Activated CD4-positive, CD25-positive, alpha-beta regulatory T cell treated with anti-CD3 and anti-CD28 coated beads, Interleukin-2, amount 50 U/mL, for 16 hours (primary cell): ENCODE measurements at regions not wholly inside any gene's neighbourhood (a gene's known extent, or its start where the extent isn't known, plus 50 kb on each side); places are given as distances from the start of the nearest gene placed in this dataset.
"Not testable (repeated sequence)": the region's sequence is repeated elsewhere in the genome, so short reads cannot be mapped to it uniquely, and the experiment has no call there.

Experiments
- DNase-seq: peaks from one replicate; pipeline ENCODE4 v3.0.0-alpha.2; 2020; ENCODE audit warnings: low read depth, low spot score

DNA sequence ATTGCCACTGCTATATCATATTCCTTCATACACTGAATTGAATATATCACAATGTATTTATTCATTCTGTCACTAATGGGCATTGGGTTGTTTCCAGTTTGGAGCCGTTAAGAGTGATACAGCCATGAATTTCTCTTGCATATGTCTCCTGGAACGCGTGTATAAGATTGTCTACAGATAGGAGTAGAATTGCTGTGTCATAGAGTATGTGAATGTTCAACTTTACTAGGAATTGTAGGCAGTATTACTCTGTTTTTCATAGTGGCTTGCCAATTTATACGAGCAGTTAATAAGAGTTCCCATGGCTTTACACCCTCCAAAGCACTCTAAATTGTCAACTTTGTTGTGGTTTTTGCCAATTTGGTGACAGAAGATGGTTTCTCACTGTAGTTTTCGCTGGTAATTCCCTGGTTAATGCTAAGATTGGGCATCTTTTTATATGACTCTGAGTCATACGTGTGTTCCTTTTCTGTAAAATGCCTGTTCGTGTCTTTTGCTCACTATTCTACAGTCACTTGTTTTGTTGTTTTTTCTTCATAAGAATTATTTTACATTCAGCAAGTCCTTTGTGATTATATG is 136.1 kb upstream of the LIPC start:
- DNase-seq = no peak

DNA sequence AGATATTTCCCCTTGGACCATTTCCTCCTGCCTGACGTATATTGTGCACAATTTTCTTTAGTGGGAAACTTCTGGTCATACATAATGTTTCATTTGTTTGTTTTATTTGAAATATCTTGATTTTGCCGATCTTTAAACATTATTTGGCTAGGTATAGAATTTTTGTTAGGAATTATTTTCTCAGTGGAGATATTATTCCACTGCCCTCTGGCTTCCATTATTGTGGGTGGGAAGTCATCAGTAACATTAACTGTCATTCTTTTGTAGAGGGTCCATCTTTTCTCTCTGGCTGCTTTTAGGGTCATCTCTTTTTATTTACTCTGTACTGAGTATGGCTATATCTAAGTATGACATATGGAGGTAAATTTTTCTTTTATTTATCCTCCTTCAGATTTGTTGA is 135.5 kb upstream of the LIPC start:
- no peak for DNase-seq

DNA sequence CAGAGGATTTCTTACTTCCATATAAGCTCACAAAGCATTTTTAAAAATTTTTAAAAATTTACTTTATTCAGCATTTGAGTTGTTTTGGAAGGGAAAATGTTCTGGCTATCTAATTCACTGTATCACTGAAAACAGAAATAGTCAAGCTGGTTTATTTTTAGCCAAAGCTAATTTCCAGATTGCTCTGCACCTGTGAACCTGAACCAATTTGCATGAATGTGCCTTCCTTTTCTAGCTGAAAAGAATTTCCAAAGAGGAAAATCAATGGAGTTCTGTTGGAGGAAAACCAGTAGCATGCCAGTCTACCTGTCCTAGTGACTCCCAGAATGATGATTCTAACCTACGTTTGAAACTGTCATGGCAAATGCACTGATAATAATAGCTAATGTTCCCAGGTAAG is 134.2 kb upstream of the LIPC start:
- no peak for DNase-seq

DNA sequence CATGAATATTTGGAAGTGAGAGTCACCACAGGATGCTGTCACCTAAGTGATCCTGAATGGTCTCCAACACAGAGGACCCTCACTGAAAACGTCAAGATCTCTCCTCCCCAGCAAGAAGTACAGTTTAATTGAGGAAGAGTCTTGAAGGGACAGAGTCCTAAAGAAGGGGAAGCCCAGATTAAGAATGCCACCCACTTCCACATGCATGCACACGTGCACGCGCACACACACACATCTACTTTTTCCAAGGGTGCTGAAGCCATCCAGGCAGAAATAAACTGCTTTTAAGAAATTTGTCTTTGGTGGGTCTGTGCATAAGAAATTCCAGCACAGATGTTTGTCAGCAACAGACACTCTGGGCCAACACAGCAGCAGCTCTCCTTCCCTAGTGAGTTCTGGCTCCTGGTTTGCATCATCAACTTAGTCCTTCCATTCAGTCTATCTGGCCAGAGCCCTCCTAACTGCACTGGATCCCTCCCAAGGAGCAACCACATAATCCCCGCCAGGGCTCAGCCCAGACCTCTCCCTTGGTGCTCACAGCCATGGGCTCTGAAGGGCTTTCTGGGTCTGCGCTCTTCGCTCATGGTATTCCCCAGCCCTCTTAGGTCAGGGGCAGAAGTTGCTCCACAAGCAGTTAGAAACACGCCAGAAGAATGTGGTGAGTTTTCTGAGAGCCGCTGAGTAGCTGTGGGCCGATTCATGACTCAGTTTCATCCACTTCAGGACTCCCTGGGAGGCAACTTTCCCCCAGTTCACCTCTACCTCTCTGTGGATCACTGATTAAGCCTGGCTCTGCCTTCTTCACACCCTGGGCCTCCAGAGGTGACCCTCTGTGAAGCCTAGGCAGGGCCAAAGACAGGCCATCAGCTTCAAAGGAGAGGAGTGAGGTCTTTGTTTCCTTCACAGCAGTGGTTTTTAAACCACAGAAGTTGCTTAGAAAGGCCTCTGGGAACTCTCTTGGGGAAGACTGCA is 132.6 kb upstream of the LIPC start:
- DNase-seq = no peak

DNA sequence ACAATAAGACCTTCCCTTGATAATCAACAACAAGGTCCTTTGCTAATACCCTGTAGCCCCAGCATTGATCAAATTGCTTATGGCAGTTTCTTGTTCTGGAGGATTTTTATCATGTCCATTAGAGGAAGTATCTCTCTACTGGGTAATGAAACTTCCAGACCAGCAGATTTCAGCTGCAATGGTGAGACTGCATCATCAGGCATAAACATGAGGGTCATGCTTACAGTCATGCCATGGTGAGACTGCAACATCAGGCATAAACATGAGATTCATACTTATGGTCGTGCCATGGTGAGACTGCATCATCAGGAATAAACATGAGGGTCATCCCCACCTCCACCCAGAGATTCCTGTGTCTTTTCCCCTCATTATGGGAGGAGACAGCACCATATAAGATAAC is 129.0 kb upstream of the LIPC start:
- DNase-seq = no peak

DNA sequence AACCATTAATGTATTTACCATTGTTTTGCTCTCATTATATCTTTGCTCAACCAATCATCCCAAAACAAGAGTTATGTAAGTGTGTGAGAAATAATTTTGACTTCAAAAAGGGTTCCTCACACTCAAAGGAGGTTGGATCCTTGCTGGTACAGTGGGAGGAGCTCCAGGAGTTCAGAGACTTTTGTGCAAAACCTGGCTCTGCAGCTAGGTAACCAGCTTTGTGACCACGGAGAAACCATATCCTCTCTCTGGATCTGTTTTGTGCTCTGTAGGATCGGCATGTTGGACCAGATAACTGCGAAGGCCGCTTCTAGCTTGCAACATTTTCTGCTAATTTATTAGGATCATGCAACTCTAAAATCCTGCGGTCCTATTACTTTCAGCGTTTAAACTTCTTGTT is 128.6 kb upstream of the LIPC start:
- no peak for DNase-seq

DNA sequence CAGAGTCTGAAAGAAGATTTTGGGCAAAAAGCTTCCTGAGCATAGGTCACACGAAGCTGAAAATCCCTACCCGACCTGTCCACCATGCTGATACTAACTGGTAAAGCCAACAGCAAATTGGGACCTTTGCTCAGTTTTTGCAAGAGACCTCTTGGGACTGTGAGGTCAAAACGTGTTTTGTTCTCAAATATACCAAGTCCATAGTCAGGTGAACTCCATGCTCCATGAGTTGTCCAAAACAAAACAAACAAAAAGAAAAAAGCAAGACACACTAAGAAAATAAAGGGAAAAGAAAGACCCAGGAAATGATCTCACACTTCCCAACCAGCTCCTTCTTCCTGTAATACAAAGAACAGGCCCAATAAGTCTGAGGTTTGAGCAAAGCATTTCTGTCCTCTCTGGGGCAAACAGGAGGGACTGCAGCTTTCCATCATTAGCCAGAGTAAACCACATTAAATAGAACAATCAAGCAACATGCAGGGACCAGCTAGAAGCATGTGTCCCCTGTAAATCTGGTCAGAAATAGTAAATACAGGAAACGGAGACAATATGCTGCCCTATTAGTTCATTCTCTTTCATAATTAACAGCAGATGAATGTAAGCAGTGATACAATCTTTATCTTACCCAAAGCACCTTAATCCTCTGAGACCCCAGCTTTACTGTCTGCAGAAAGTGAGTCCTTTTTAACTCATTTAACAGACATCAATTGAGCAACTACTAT is 125.0 kb upstream of the LIPC start:
- DNase-seq = no peak

DNA sequence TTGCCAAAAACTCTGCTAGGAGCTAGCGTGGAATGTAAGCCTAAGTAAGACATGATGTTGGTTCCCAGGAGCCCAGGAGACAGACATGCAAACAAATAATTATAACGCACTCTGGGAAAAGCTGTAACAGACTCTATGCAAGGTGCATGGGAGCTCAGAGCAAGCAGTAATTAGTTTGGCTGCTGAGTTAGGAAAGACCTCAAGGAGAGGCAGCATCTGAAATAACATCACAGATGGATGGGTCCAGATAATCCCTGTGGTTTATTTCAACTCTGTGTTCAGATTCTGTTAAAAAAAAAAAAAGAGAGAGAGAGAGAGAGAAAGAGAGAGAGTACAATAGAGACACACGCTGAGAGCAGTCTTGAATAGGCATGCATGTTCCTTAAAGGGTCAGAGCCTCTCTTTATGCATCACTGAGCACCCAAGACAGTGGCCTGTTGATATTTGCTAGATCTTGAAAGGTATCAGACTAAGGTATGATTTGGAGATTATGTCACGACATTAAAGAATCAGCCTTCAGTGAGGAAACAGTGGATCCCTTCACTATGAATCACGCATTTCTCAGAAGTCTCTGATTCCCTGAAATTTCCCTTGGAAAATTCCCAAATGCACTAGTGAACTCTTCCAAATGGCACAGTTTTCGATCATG is 124.4 kb upstream of the LIPC start:
- no peak for DNase-seq

DNA sequence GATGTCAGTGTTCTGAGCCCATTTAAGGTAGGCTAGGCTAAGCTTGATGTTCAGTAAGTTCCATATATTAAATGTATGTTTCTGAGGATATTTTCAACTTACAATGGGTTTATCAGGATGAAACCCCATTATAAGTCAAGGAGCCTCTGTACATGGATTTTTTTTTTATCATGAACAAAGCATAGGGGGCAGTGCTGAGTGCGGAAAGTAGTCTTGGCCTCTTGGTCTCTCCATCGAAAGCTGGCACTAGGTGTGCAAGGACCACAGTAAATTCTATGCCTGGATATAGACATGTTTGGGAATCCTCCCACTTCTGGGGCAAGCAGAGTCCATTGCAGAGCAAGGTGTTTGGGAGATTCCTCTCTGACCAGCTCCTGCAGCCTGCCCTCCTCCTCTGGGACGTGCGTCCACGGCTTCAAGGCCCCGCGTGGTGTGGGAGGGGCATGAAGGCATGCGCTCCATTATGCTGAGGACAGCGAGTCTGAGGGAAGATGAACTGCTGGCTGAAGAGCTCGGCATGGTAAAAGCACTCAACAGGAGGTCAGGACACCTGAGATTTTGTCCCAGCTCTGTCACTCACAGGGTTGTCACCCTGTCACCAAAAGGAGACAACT is 122.9 kb upstream of the LIPC start:
- DNase-seq = no peak

DNA sequence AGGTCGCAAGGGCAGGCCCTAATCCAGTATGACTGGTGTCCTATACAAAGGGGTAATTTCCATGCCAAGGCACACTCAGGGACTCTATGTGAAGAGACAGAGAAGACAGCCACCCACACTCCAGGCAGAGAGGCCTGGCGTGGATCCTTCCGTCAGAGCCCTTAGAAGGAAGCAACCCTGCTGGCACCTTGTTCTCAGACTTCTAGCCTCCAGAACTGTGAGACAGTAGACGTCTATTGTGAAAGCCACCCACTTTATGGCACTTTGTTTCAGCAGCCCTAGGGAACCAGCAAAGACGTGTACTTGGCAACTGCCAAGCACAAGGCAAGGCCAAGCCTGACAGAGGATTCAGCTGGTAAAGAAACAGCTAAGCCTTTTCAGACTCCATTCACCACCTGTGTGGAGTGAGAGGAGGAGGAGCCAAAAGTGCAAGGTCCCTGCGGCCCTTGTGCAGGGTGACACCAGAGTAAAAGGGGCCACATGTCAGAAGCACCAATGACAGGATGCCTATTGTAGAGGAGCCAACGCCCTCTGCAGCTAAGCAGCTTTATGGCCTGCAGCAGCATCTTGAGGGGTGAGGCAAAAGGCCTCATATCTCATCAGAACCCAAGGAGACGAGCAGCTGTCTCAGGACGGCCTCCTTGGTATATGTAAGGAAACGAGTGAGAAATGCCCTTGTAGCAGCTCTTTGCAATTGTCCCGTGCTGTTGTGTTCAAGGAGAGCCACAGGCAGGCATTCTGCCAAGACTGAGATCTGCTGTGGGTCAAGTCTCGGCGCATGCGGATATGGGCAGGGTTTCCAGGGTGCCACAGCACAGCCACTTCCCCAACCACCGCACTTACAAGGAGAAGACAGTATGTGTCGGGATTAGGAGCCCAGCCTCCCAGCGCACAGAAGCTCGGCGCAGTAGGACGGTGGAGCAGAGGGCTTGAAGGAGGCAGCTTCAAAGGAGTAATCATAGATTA is 121.5 kb upstream of the LIPC start:
- DNase-seq = no peak

DNA sequence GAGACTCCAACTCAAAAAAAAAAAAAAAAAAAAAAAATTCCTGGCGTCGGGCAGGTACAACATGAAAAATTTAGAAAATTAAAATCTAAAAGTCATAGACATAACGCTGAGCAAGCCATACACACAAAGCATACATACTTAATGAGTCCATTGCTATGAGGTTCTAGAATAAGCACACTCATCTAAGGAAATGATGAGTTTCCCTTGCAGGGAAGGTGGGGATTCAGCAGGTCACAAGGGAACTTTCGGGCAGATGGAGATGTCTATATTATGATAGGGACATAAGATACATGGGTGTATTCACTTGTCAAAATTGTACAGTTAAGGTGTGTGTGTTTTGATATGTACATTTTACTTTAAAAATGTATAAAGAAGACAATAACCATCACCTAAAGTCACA is 120.2 kb upstream of the LIPC start:
- DNase-seq = no peak

DNA sequence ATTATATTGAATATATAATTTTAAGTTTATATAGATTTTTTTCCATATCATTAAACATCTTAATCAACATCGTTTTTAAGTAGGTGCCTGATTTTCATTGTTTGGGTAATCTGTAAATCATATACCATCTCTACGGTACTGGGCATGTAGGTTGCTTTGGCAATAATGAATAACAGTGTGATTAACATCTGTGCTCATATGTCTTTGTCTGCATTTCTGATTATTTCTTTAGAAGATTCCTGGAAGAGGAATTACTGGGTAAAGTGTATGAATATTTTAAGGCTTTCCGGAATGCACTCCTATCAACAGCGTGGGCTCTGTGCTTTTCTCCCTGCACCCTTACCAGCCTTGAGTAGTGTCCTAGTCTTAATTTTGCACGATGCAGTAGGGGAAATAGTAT is 119.8 kb upstream of the LIPC start:
- no peak for DNase-seq

DNA sequence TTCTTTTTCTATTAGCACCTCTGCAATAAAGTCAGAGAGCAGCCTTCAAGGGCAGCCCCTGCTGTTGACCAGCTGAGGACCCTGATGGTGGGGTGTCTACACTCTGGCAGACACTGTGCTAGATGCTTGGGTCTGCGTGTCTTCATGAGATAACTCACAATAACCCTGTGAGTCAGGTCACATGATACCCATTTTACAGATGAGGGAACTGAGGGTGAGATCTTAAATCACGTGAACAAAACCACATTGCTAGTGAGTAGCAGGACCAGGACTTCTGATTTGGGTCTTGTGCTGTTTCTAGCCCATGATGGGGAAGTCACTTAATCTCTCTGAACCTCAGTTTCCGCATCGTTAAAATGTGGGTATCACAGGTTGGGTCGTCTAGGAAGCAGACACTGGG is 118.5 kb upstream of the LIPC start:
- DNase-seq = no peak

DNA sequence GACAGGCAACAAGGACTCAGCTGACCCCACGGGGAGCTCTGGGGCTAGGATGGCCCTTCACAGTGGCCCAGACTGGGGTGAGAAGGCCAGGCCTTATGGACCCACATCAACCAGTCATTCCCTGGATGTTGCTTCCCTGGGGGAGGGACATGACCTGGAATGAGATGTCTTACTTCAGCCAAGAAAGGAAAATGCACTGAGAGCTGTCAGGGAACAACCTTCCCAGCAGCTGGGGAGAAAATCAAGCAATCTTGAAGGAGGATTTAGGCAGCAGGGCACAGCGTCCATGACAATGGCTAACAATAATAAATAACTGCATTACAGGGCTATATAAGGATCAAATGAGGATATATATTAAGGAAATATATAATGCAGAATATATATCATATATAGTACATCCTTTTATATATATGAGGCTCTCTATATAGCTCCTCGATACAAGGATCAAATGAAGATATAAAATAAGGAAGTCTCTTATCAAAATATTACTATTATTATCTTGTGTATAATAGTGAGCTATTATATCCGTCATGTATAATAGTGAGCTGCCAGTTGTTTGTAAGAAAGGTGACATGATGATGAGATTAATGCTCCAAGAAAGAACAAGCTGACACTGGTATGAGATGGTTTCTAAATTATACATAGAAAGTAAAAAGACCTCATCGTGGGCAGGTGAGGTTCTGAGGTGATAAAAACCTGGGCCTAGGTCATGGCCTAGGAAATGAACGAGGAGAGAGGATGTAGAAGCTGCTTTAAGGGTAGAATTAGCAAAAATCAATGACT is 117.8 kb upstream of the LIPC start:
- DNase-seq = no peak

DNA sequence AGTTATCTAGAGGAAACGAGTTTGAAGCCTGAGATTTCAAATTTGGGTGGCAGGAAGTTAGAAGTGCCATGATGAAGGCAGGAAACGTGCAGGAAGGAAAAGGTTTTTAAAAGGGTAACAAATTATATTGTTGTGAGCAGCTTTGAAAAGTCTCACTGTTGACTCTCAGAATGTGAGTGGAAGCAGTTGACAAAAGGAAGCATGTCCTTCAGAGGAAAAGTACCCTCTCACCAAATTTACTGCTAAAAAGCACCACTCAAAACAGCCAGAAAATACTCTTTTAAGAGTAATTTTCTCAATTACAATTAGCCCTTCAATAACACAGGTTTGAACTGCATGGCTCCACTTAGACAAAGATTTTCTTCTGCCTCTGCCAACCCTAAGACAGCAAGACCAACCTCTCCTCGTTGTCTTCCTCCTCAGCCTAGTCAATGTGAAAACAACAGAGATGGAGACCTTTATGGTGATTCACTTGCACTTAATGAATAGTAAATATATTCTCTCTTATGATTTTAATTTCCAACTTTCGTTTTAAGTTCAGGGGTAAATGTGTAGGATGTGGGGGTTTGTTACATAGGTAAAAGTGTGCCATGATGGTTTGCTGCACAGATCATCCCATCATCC is 117.1 kb upstream of the LIPC start:
- no peak for DNase-seq

DNA sequence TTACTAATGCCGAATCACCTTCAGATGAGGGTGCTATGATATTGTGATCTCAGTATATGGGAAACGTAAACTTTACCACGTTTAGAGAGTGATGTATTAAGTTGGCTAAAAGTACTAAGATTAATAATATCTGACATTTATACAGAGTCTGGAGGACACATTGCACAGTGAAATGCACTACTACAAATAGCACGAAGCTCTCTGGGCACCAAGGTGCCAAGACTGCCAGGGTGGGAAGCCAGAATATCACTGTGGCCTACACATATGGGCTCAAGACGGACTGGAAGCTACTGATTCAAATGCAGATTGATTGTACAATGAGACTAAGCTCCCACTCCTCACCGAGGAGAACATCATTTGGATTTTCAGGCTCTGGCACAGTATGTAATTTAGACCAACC is 113.3 kb upstream of the LIPC start:
- DNase-seq = no peak

DNA sequence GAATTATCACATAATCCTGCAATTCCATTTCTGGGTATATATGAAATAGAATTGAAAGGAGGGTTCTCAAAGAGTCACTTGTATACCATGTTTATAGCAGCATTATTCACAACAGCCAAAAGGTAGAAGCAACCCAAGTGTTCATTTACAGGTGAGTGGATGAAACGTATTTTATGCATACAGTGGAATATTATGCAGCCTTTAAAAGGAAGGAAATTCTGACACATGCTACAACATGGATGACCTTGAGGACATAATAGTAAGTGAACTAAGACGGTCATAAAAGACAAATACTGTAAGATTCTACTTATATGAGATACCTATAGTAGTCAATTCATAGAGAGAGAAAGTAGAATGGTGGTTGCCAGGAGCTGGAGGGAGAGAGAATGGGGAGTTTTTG is 110.8 kb upstream of the LIPC start:
- no peak for DNase-seq

DNA sequence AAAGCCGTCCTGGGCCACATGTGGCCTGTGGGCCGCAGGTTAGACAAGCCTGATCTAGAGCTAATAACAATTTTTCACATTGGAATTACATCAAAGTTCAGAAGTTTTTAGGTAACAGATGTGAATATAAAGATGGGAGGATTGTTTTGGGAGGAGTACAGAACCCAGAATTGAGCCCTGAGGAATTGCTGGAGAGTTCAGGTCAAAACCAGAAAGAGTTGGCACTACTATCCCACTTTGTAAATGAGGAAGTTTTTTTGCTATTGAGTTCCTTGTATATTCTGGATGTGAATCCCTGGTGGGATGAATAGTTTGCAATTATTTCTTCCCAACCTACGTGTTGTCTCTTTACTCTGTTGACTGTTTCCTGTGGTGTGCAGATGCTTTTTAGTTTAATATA is 109.5 kb upstream of the LIPC start:
- DNase-seq = no peak

DNA sequence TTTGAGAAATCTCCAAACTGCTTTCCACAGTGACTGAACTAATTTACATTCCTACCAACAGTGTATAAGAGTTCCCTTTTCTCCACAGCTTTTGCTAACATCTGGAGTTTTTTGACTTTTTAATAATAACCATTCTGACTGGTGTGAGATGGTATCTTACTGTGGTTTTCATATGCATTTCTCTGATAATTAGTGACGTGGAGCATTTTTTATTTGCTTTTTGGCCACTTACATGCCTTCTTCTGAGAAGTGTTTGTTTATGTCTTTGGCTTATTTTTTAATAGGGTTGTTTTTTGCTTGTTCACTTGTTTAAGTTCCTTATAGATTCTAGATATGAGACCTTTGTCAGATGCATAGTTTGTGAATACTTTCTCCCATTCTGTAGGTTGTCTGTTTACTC is 108.5 kb upstream of the LIPC start:
- DNase-seq = not testable (repeated sequence)
